HUES48 (cell line): ENCODE measurements at regions not wholly inside any gene's neighbourhood (a gene's known extent, or its start where the extent isn't known, plus 50 kb on each side); places are given as distances from the start of the nearest gene placed in this dataset.
"Not testable (repeated sequence)": the region's sequence is repeated elsewhere in the genome, so short reads cannot be mapped to it uniquely, and the experiment has no call there.

Source experiments
- H3K27ac ChIP-seq: one replicate; pipeline ENCODE4 v1.7.0; 2013; ENCODE audit warnings: low read depth, low read length, inconsistent platforms
- H3K27me3 ChIP-seq: 2 replicates; pipeline ENCODE4 v1.6.1; 2013; ENCODE audit warnings: mild to moderate bottlenecking, low read length; ENCODE audit not compliant: control insufficient read depth, insufficient read depth
- H3K36me3 ChIP-seq: 2 replicates; pipeline ENCODE4 v1.6.1; 2013; ENCODE audit warnings: low read length; ENCODE audit not compliant: control insufficient read depth, insufficient read depth
- H3K4me1 ChIP-seq: 2 replicates; pipeline ENCODE4 v1.6.1; 2013; ENCODE audit warnings: mild to moderate bottlenecking, low read length; ENCODE audit not compliant: control insufficient read depth, insufficient read depth
- H3K4me3 ChIP-seq: 2 replicates; pipeline ENCODE4 v1.5.1; 2013; ENCODE audit warnings: mild to moderate bottlenecking, low read depth, low read length
- H3K9ac ChIP-seq: 2 replicates; pipeline ENCODE4 v1.6.1; 2013; ENCODE audit warnings: mild to moderate bottlenecking, low read depth, low read length, moderate library complexity
- H3K9me3 ChIP-seq: 2 replicates; pipeline ENCODE4 v1.6.1; 2013; ENCODE audit warnings: low read length; ENCODE audit not compliant: control insufficient read depth, insufficient read depth

DNA sequence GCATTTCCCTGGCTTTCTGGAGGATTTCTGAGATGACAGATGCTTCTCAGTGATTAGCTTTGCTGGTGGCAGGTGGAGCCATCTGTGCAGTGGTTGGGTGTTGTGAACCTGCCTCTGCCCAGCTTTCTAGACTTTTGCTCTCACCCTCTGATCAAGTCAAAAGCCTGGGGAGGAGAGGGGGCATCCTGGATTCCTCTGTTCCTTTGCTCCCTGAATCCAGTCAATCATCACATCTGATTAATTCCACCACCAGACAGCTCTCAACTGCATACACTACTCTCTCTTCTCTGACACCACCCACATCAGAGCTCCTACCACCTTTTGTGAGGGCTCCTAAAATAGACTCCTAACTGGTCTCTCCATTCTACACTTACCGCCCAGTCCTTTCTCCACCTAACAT is 283.5 kb downstream of the WDR11 start:
- H3K27ac ChIP-seq: no peak overlapping the region
- H3K9me3 ChIP-seq: no peaks in the 10 kb centered on the region
- H3K36me3 ChIP-seq: no peaks in the 10 kb centered on the region

GRCh38 chr10:121135512-121135911 is 284.4 kb downstream of the WDR11 start:
- Histone ChIP-seq H3K9me3 (no peaks in the 10 kb centered on the region), H3K4me3 (no peak overlapping the region), H3K4me1 (peaks cover 5% of the 10 kb centered on the region), H3K27me3 (no peaks in the 10 kb centered on the region), H3K9ac (no peak overlapping the region), H3K36me3 (no peaks in the 10 kb centered on the region), H3K27ac (no peak overlapping the region)

More for the DNA sequence above, 283.5 kb downstream of the WDR11 start:
- Histone ChIP-seq H3K27me3 (no peaks in the 10 kb centered on the region), H3K4me3 (no peak overlapping the region), H3K4me1 (peaks cover 5% of the 10 kb centered on the region), H3K9ac (no peak overlapping the region)

DNA sequence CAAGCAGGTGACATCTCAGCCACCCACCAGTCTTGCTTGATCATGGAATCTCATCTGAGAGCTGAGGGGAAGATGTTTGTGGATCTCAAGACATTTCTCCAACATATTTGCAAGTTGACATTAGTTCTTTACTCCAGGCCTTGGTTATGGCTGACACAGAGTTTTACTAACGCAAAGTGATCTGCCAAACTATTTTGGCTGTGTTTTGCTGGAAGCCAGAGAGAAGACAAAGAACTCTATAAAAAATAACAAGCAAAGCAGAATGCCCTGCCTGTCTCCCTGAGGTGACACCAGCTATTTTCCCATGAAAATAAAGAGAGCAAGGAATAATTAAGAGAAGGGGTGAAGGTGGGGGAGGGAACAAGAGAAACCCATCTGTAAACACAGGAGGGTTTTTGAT is 286.4 kb downstream of the WDR11 start:
- no peak overlapping the region for H3K27ac ChIP-seq
- H3K9me3 ChIP-seq: no peaks in the 10 kb centered on the region
- no peak overlapping the region for H3K9ac ChIP-seq
- H3K4me1 ChIP-seq: peaks cover 5% of the 10 kb centered on the region
- no peak overlapping the region for H3K4me3 ChIP-seq
- H3K27me3 ChIP-seq: no peaks in the 10 kb centered on the region
- no peaks in the 10 kb centered on the region for H3K36me3 ChIP-seq

DNA sequence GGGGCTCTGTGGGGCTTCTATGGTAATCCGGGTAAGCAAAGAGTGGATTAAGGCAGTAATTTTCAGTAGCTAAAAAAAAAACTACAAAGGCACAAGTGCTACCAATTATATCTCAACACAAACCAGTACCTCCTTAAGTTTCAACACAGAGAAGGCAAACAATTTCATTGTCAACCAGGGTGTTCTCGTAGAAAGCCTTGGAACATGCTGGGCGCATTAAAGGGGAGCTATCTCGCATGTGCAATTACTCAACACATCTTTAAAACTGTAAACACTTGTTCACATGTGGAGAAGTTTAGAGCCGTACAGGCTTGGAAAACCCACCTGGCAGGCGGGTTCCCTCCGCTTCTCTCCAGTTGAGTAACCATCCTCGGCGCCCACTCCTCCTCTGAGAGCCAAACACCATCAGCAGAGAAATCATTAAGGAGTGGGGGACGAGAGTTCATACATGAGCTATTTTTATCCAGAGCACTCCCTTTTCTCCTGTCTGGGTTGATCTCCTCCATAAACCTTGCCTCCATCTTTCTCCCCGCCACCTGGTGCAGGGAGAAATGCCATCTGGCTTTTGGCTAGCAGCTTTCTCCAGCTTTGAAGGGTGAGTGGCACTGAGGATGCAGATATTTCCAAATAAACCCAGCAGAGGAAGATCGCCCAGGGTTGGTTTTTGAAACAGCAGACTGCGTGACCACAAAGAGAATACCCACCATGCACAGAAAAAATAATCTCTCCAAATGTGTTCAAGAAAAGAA is 287.1 kb downstream of the WDR11 start:
- Histone ChIP-seq H3K27me3 (no peaks in the 10 kb centered on the region), H3K9me3 (peaks cover 2% of the 10 kb centered on the region; the same call in 1 of the 2 replicates), H3K27ac (peak overlapping the region; percentile 10), H3K4me3 (no peak overlapping the region), H3K4me1 (peaks cover 5% of the 10 kb centered on the region), H3K36me3 (no peaks in the 10 kb centered on the region), H3K9ac (no peak overlapping the region)

DNA sequence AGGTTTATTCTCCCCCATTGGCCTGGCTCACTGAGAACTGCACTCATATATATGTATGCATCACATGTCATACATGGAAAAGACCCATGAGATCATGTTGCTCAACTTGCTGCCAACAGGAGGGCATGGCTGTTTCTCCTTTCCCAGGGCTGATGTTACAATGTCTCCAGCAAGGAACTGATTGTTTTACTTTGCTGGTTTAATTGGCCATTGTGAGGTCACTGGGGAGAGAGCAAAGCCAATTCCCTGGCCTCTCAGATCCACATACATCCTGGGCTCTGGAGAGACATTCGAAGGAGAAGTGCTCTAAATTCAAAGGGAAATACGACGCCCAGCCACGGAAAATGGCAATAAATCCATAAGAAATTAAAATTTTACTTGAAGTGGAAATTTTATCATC is 287.8 kb downstream of the WDR11 start:
- Histone ChIP-seq H3K27me3 (no peaks in the 10 kb centered on the region), H3K9ac (no peak overlapping the region), H3K4me1 (peaks cover 5% of the 10 kb centered on the region), H3K36me3 (no peaks in the 10 kb centered on the region), H3K4me3 (no peak overlapping the region), H3K9me3 (peaks cover 7% of the 10 kb centered on the region; the same call in 1 of the 2 replicates), H3K27ac (no peak overlapping the region)

GRCh38 chr10:121145802-121146395 is 294.7 kb downstream of the WDR11 start:
- H3K9me3 ChIP-seq, H3K4me3 ChIP-seq, H3K36me3 ChIP-seq, H3K27me3 ChIP-seq, H3K9ac ChIP-seq, H3K4me1 ChIP-seq, H3K27ac ChIP-seq: not testable (repeated sequence)

DNA sequence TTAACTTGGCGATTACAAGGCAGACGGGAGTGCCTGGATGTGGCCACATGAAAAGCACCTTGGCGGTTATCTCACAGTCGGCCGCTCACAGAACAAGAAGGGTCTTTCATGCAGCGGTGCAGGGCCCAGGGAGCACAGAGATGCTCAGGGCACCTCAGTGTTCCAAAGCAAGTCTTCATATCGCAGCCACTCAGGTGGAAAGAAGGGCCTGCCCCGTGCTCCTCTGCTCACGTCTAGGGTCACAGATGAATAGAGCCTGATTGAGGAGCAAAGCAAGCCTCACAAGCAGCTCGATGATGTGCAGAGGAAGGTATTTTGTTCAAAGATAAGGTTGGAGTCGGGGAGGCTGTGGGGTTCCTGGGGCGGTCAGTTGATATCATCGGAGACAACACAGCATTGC is 297.8 kb downstream of the WDR11 start:
- peaks cover 10% of the 10 kb centered on the region for H3K4me1 ChIP-seq
- no peak overlapping the region for H3K27ac ChIP-seq
- no peak overlapping the region for H3K9ac ChIP-seq
- no peaks in the 10 kb centered on the region for H3K27me3 ChIP-seq
- no peak overlapping the region for H3K4me3 ChIP-seq
- no peaks in the 10 kb centered on the region; the same call in 1 of the 2 replicates for H3K9me3 ChIP-seq
- H3K36me3 ChIP-seq: no peaks in the 10 kb centered on the region

- no peak overlapping the region for H3K4me3 ChIP-seq
- H3K9ac ChIP-seq: no peak overlapping the region
- H3K27ac ChIP-seq: peak overlapping the region; percentile 8
- no peaks in the 10 kb centered on the region for H3K36me3 ChIP-seq
- no peaks in the 10 kb centered on the region for H3K9me3 ChIP-seq
- H3K27me3 ChIP-seq: no peaks in the 10 kb centered on the region
- H3K4me1 ChIP-seq: peaks cover 10% of the 10 kb centered on the region
Observed at GRCh38 chr10:121152033-121152432, 300.9 kb downstream of the WDR11 start.

DNA sequence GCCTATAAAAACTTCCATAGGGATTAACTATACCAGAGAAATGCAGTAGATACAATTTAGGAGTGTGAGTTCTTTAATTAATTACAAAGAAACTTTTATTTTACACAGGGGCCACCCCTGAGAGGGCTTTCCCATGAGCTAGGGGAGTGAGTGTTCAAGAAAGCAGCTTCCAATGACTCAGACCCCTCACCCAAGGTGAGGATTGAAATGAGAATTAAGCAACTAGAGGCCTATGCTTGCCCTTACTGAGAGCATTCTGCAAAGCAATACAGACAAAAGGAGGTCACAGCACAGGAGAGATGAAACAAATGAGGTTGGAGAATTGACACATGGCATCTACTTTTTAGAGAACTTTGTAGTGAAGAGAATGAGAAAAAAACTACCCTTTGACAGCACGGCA is 301.8 kb downstream of the WDR11 start:
- H3K27me3 ChIP-seq: no peaks in the 10 kb centered on the region
- H3K4me1 ChIP-seq: peaks cover 10% of the 10 kb centered on the region
- H3K4me3 ChIP-seq: no peak overlapping the region
- no peaks in the 10 kb centered on the region for H3K36me3 ChIP-seq
- no peak overlapping the region for H3K9ac ChIP-seq
- peak overlapping the region; percentile 76 for H3K27ac ChIP-seq
- H3K9me3 ChIP-seq: no peaks in the 10 kb centered on the region

DNA sequence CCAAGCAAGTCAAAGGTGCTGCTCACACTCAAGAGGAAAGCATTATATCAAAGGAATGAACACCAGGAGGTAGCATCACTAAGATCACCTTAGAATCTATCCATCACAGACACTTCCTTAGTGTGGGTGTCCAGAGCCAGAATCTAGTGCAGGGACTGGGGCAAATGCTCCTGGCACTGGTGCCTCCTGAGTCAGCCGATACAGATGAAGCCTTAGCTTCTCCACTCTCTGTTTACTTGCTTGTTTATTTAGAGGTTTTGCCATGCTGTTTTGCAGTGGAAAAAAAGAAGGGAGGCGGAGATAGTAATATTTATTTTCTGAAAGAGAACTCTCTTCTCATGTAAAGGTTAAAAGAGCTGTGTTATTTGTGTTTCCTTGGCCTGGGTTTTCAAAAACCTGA is 303.1 kb downstream of the WDR11 start:
- Histone ChIP-seq H3K9me3 (no peaks in the 10 kb centered on the region), H3K4me1 (peaks cover 10% of the 10 kb centered on the region), H3K4me3 (no peak overlapping the region), H3K36me3 (no peaks in the 10 kb centered on the region), H3K9ac (no peak overlapping the region), H3K27me3 (no peaks in the 10 kb centered on the region), H3K27ac (no peak overlapping the region)

DNA sequence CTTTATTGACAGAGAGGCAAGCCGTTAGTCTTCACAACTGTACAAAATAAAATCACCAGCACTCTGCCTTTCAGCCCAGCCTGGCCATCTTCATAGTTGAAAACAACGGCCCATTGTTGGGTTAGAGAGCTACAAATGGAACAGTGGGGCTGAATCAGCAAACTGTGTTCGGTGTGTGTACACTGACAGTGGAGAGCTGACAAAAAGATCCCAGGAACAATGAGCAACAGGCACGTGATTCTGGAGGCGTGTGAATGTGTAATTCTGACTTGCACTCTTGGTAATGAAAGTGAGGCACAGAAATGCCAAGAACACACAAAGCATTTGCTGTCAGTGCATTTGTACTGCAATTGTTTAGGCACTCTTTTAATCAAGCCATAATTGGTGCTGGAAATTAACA is 303.7 kb downstream of the WDR11 start:
- H3K27me3 ChIP-seq: no peaks in the 10 kb centered on the region
- H3K9ac ChIP-seq: no peak overlapping the region
- H3K36me3 ChIP-seq: no peaks in the 10 kb centered on the region
- H3K4me3 ChIP-seq: no peak overlapping the region
- H3K4me1 ChIP-seq: peaks cover 10% of the 10 kb centered on the region
- H3K27ac ChIP-seq: no peak overlapping the region
- no peaks in the 10 kb centered on the region for H3K9me3 ChIP-seq
